OCI-LY1 (cell line): ENCODE measurements at regions not wholly inside any gene's neighbourhood (a gene's known extent, or its start where the extent isn't known, plus 50 kb on each side); places are given as distances from the start of the nearest gene placed in this dataset.

Experiments used
- H2AFZ ChIP-seq: fragments of 200-600 bp; sonication (generic), shearing (Covaris generic); 2 replicates; pipeline ENCODE4 v1.6.0; 2014; ENCODE audit warnings: antibody characterized with exemption, mild to moderate bottlenecking, low read length
- H3F3A ChIP-seq: fragments of 200-600 bp; sonication (generic), shearing (Covaris generic); 2 replicates; pipeline ENCODE4 v1.6.0; 2014; ENCODE audit warnings: mild to moderate bottlenecking, antibody characterized with exemption, low read length, moderate library complexity; ENCODE audit not compliant: insufficient read depth
- H3K27ac ChIP-seq: fragments of 200-600 bp; sonication (generic); 2 replicates; pipeline ENCODE4 v1.5.1; 2014; ENCODE audit warnings: low read length, mixed run types, mild to moderate bottlenecking, low read depth; ENCODE audit not compliant: poor library complexity, severe bottlenecking
- H3K27me3 ChIP-seq: fragments of 200-600 bp; sonication (generic); 2 replicates; pipeline ENCODE4 v1.6.0; 2014; ENCODE audit warnings: antibody characterized with exemption, mild to moderate bottlenecking, low read length, moderate library complexity; ENCODE audit not compliant: insufficient read depth
- H3K36me3 ChIP-seq: fragments of 200-600 bp; sonication (generic); 2 replicates; pipeline ENCODE4 v1.6.1; 2014; ENCODE audit warnings: mild to moderate bottlenecking, antibody characterized with exemption, low read length, moderate library complexity, mixed read lengths; ENCODE audit not compliant: insufficient read depth
- H3K4me1 ChIP-seq: fragments of 200-600 bp; sonication (generic); 2 replicates; pipeline ENCODE4 v1.5.1; 2014; ENCODE audit warnings: mild to moderate bottlenecking, low read length, moderate library complexity; ENCODE audit not compliant: insufficient read depth, severe bottlenecking
- H3K4me2 ChIP-seq: fragments of 200-600 bp; sonication (generic), shearing (Covaris generic); 2 replicates; pipeline ENCODE4 v1.6.1; 2014; ENCODE audit warnings: low read length
- H3K4me3 ChIP-seq: fragments of 200-600 bp; sonication (generic); 2 replicates; pipeline ENCODE4 v1.5.1; 2014; ENCODE audit warnings: low read length, low read depth, mild to moderate bottlenecking, mixed read lengths; ENCODE audit not compliant: poor library complexity, severe bottlenecking
- H3K79me2 ChIP-seq: fragments of 200-600 bp; shearing (Covaris generic); 2 replicates; pipeline ENCODE4 v1.6.1; 2016; ENCODE audit warnings: mixed run types, low read length, mixed read lengths; ENCODE audit not compliant: insufficient read depth
- H3K9ac ChIP-seq: fragments of 200-600 bp; sonication (generic), shearing (Covaris generic); 2 replicates; pipeline ENCODE4 v1.6.1; 2014; ENCODE audit warnings: mild to moderate bottlenecking, low read length, mixed read lengths
- H3K9me2 ChIP-seq: fragments of 200-600 bp; sonication (generic), shearing (Covaris generic); 2 replicates; pipeline ENCODE4 v1.6.1; 2014; ENCODE audit warnings: low read depth, mild to moderate bottlenecking, low read length, mixed read lengths
- H3K9me3 ChIP-seq: fragments of 200-600 bp; shearing (Covaris generic); 2 replicates; pipeline ENCODE4 v1.6.1; 2014; ENCODE audit warnings: low read length, mixed read lengths
- H4K20me1 ChIP-seq: fragments of 200-600 bp; sonication (generic), shearing (Covaris generic); 2 replicates; pipeline ENCODE4 v1.6.0; 2016; ENCODE audit warnings: mild to moderate bottlenecking, low read length; ENCODE audit not compliant: insufficient read depth
- EZH2 ChIP-seq: fragments of 200-600 bp; sonication (generic), shearing (Covaris generic); IDR thresholded peaks from 2 replicates; pipeline ENCODE4 v1.8.0; 2017; ENCODE audit warnings: borderline replicate concordance, mixed run types, mild to moderate bottlenecking, antibody characterized with exemption, low read length, moderate library complexity, mixed read lengths
- TF ChIP-seq, protein P1 (sequence below): fragments of 200-600 bp; sonication (generic), shearing (Covaris generic); IDR thresholded peaks from 2 replicates; pipeline ENCODE4 v1.5.1; 2017; ENCODE audit warnings: mild to moderate bottlenecking, antibody characterized with exemption, low read length, moderate library complexity, mixed read lengths

DNA sequence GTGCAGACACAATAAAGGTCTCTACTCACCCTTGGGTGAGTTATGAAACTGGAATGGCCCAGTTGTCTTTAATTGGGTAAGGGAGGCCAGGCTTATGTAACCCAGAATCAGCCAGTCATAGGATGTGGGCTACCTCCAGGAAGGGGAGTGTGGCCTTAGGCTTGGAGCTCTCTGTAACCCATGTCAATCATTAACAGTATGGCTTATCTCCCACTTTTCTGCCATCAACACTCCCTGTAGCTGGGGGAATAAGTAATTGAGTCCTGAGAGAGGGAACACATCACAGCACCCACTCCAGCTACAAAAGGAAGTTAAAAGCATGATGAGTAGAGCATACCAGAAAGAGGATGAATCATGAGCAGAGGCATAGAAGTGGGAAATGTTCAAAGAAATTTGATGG, 327.0 kb upstream of the DUSP10 start:
- Histone ChIP-seq H4K20me1 (no peaks in the 10 kb centered on the region), H3K4me3 (no peak overlapping the region), H3F3A (no peaks in the 10 kb centered on the region), H3K9ac (no peak overlapping the region), H3K9me3 (no peaks in the 10 kb centered on the region), H3K27ac (no peak overlapping the region), H3K4me1 (no peaks in the 10 kb centered on the region), H3K79me2 (no peaks in the 10 kb centered on the region), H3K9me2 (no peaks in the 10 kb centered on the region), H3K27me3 (no peaks in the 10 kb centered on the region), H3K36me3 (no peaks in the 10 kb centered on the region), H2AFZ (no peak overlapping the region), H3K4me2 (no peak overlapping the region)
- TF ChIP-seq EZH2, result no peak
- TF ChIP-seq, protein P1, sequence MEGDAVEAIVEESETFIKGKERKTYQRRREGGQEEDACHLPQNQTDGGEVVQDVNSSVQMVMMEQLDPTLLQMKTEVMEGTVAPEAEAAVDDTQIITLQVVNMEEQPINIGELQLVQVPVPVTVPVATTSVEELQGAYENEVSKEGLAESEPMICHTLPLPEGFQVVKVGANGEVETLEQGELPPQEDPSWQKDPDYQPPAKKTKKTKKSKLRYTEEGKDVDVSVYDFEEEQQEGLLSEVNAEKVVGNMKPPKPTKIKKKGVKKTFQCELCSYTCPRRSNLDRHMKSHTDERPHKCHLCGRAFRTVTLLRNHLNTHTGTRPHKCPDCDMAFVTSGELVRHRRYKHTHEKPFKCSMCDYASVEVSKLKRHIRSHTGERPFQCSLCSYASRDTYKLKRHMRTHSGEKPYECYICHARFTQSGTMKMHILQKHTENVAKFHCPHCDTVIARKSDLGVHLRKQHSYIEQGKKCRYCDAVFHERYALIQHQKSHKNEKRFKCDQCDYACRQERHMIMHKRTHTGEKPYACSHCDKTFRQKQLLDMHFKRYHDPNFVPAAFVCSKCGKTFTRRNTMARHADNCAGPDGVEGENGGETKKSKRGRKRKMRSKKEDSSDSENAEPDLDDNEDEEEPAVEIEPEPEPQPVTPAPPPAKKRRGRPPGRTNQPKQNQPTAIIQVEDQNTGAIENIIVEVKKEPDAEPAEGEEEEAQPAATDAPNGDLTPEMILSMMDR, result no peak

DNA sequence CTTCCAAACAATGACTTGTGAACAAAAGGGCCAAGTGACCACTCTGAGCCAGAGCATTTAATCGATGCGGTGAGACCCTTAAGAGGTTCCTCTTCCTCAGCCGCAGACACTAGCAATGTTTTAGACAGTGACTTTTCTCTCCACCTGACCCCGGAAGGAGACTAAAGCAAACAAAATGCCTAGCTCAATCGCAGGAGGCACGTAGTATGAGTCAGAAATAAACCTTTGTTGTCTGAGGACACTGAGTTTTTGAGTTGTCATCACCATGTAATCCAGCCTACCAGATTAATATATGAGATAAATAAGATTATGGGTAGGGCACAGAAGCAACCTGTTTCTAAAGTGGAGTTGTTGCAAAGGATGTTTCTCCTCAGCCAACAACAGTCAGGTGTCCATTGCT, 326.2 kb upstream of the DUSP10 start:
- no peaks in the 10 kb centered on the region for H4K20me1 ChIP-seq
- TF ChIP-seq, protein P1, result no peak
- no peak for TF ChIP-seq EZH2
- no peak overlapping the region for H2AFZ ChIP-seq
- no peaks in the 10 kb centered on the region for H3K27me3 ChIP-seq
- H3K4me1 ChIP-seq, result no peaks in the 10 kb centered on the region
- no peak overlapping the region for H3K4me3 ChIP-seq
- H3K4me2 ChIP-seq, result no peak overlapping the region
- H3K9me2 ChIP-seq, result no peaks in the 10 kb centered on the region
- no peaks in the 10 kb centered on the region for H3K79me2 ChIP-seq
- H3F3A ChIP-seq, result no peaks in the 10 kb centered on the region
- no peaks in the 10 kb centered on the region for H3K9me3 ChIP-seq
- no peaks in the 10 kb centered on the region for H3K36me3 ChIP-seq
- no peak overlapping the region for H3K27ac ChIP-seq
- no peak overlapping the region for H3K9ac ChIP-seq

DNA sequence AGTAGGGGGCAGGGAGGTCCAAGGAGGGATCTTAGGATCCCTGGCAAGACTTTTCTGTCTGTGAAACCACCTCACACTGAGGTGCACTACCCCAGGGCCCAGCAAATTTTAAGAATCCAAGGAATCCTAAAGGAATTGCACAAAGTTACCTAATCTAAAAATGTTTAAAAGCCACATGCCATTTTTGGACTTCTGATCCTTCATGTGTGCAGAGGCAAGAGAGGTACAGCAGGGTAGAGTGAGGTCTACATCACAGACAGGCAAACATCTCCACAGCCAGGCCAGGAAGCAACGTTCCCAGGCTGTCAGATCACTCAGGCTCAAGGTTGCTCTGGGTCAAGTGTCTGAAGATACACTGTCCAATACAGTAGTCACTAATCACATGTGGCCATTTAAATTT, 324.6 kb upstream of the DUSP10 start:
- Histone ChIP-seq H3K36me3 (no peaks in the 10 kb centered on the region), H4K20me1 (no peaks in the 10 kb centered on the region), H2AFZ (no peak overlapping the region), H3K9me2 (no peaks in the 10 kb centered on the region), H3F3A (no peaks in the 10 kb centered on the region), H3K9ac (no peak overlapping the region), H3K9me3 (no peaks in the 10 kb centered on the region), H3K27me3 (no peaks in the 10 kb centered on the region), H3K27ac (no peak overlapping the region), H3K79me2 (no peaks in the 10 kb centered on the region), H3K4me1 (no peaks in the 10 kb centered on the region), H3K4me3 (no peak overlapping the region), H3K4me2 (no peak overlapping the region)
- TF ChIP-seq EZH2, result no peak
- TF ChIP-seq, protein P1, result no peak
